ENCODE measurements at regions not wholly inside any gene's neighbourhood (a gene's known extent, or its start where the extent isn't known, plus 50 kb on each side); places are given as distances from the start of the nearest gene placed in this dataset.

DNA sequence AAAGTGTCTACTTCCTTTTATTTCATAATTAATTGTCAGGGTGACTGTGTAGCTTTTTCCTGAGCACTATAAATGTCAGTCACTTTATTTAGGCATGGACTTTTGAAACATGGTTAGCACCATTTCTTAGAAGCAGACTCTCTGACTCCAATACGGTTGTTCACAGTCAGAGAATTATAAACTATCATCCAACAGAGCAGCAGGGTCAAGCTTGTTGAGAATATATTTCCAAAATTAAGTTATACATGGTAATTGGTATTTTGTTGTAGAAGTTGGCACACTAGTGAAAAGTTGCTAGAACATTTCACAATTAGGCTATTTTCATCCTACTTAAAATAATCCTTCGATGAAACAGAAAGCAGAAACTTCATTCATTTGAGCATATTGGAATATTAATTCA lies 1155.5 kb upstream of the IGFBP7 start:
- TF ChIP-seq, protein P1, sequence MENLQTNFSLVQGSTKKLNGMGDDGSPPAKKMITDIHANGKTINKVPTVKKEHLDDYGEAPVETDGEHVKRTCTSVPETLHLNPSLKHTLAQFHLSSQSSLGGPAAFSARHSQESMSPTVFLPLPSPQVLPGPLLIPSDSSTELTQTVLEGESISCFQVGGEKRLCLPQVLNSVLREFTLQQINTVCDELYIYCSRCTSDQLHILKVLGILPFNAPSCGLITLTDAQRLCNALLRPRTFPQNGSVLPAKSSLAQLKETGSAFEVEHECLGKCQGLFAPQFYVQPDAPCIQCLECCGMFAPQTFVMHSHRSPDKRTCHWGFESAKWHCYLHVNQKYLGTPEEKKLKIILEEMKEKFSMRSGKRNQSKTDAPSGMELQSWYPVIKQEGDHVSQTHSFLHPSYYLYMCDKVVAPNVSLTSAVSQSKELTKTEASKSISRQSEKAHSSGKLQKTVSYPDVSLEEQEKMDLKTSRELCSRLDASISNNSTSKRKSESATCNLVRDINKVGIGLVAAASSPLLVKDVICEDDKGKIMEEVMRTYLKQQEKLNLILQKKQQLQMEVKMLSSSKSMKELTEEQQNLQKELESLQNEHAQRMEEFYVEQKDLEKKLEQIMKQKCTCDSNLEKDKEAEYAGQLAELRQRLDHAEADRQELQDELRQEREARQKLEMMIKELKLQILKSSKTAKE (IDR thresholded peaks at IDR 0.05; ENCODE audit: low read depth, poor library complexity, severe bottlenecking): no peak
- TF ChIP-seq TAF1 (IDR thresholded peaks at IDR 0.05; ENCODE audit: borderline replicate concordance, low read depth, low read length): no peak
- TF ChIP-seq MXI1 (IDR thresholded peaks at IDR 0.05; ENCODE audit: low read depth, low read length): no peak
- no peak for TF ChIP-seq PML (IDR thresholded peaks at IDR 0.05; ENCODE audit: low read length)
- TF ChIP-seq CTCF (IDR thresholded peaks at IDR 0.05 in 2 of 3, conservative IDR thresholded peaks at IDR 0.05 in 1 of 3; ENCODE audit: control insufficient read depth in 2 of 3, extremely low read depth in 1 of 3, insufficient read depth in 1 of 3, low read depth in 3 of 3, low read length in 3 of 3): no peak
- TF ChIP-seq E2F8 (IDR thresholded peaks at IDR 0.05; ENCODE audit: low read depth, partially characterized antibody): no peak
- TF ChIP-seq JUND (IDR thresholded peaks at IDR 0.05; ENCODE audit: low read depth, low read length): no peak
- TF ChIP-seq EP300 (IDR thresholded peaks at IDR 0.05; ENCODE audit: borderline replicate concordance in 1 of 2, control insufficient read depth in 1 of 2, low read depth in 2 of 2, low read length in 2 of 2): no peak
- TF ChIP-seq SP1 (IDR thresholded peaks at IDR 0.05; ENCODE audit: low read depth, low read length): no peak
- no peak for TF ChIP-seq EZH2 (IDR thresholded peaks at IDR 0.05; ENCODE audit: borderline replicate concordance, control insufficient read depth, low read depth, low read length)
- TF ChIP-seq, protein P2, sequence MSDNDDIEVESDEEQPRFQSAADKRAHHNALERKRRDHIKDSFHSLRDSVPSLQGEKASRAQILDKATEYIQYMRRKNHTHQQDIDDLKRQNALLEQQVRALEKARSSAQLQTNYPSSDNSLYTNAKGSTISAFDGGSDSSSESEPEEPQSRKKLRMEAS (IDR thresholded peaks at IDR 0.05; ENCODE audit: low read depth, low read length): no peak
- no peak for TF ChIP-seq TCF12 (IDR thresholded peaks at IDR 0.05; ENCODE audit: low read depth, low read length)
- TF ChIP-seq USF2 (IDR thresholded peaks at IDR 0.05; ENCODE audit: borderline replicate concordance, low read depth, low read length): no peak

All from GM12878 (cell line).